ENCODE measurements at regions not wholly inside any gene's neighbourhood (a gene's known extent, or its start where the extent isn't known, plus 50 kb on each side); places are given as distances from the start of the nearest gene placed in this dataset.

GRCh38 chr22:22705328-22706100 is 61.1 kb downstream of the GGTLC2 start:
- TF ChIP-seq CTCF (IDR thresholded peaks at IDR 0.05) (no peak), POLR2A (IDR thresholded peaks at IDR 0.05) (no peak)
